GM10248 (cell line): ENCODE measurements at regions not wholly inside any gene's neighbourhood (a gene's known extent, or its start where the extent isn't known, plus 50 kb on each side); places are given as distances from the start of the nearest gene placed in this dataset.

ENCODE experiments used
- CTCF ChIA-PET: fragments of 300-600 bp; sonication (Branson Sonifier 250); formaldehyde crosslinking; extraction: SDS; loops from one replicate; lab custom pipeline; 2021; ENCODE audit warnings: antibody characterized with exemption; lab: Yijun Ruan, JAX
- POLR2A ChIA-PET: fragments of 350-650 bp; sonication (Branson Sonifier 250); formaldehyde crosslinking; extraction: SDS; loops from one replicate; lab custom pipeline; 2020; ENCODE audit warnings: antibody characterized with exemption; lab: Yijun Ruan, JAX
- DNase-seq: peaks from one replicate; pipeline ENCODE4 v3.0.0; 2012; ENCODE audit errors: extremely low spot score
- TF ChIP-seq, protein P1 (sequence below): IDR thresholded peaks from 2 replicates; pipeline ENCODE4 v1.5.1; 2012; ENCODE audit warnings: mild to moderate bottlenecking, low read depth; ENCODE audit errors: extremely low read depth, missing control alignments, control extremely low read depth

DNA sequence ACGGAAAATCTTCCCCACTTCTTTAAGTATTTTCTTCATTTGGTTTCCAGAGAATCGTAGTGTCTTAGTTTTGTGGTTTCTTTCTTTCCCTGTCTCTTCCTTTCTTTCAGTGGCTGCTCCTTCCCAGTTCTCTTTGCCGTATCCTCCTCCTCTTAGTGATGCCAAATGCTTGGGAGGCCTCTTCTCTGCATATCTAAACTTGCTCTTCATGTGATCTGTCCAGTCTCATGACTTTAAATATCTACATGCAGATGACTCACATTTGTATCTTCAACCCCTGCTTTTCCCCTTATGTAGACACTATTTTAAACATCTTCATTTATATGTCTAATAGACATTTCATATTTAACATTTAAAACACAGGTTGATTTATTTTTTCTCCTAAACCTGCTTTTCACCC is 149.2 kb downstream of the PTCSC3 start:
- DNase-seq, result no peak
- TF ChIP-seq, protein P1, sequence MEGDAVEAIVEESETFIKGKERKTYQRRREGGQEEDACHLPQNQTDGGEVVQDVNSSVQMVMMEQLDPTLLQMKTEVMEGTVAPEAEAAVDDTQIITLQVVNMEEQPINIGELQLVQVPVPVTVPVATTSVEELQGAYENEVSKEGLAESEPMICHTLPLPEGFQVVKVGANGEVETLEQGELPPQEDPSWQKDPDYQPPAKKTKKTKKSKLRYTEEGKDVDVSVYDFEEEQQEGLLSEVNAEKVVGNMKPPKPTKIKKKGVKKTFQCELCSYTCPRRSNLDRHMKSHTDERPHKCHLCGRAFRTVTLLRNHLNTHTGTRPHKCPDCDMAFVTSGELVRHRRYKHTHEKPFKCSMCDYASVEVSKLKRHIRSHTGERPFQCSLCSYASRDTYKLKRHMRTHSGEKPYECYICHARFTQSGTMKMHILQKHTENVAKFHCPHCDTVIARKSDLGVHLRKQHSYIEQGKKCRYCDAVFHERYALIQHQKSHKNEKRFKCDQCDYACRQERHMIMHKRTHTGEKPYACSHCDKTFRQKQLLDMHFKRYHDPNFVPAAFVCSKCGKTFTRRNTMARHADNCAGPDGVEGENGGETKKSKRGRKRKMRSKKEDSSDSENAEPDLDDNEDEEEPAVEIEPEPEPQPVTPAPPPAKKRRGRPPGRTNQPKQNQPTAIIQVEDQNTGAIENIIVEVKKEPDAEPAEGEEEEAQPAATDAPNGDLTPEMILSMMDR, result no peak
- ChIA-PET POLR2A (no interaction called here), CTCF (no interaction called here)

DNA sequence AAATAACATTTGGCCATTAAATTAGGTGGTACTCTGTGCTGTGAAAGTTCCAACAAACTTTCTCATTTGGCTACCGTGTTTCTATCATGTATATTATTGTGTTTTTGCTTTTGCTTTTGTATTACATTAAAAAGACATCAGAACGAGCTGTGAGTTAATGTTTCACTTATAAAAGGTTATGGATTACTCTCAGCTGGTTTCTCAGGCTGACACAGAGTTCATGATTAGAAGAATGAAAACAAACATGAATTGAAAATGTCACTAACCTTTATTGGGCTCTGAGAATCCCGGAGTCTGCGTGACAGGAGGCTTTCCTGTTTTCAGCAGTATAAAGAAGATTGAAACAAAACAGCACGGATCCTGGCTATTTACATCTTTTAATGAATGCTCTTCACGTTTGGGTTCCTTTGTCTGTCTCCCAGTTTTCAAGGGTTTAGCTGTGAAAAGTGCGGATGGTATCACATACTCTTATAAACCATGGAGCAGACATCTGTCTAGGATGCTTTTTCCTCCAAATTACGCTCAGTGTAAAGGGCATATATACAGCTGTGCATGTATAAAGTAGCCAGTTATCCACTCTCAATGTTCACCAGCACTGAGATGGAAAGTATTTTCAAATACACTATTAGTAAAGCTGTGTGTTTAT is 153.6 kb downstream of the PTCSC3 start:
- ChIA-PET POLR2A (no interaction called here), CTCF (interaction anchor here (0.9 to 2.9 kb wide), 4 partner anchors 10 to 78 kb away, joined by 3 to 10 read pairs (median 4); no protein-coding TSS in a partner anchor)
- no peak for DNase-seq
- TF ChIP-seq, protein P1, result no peak

DNA sequence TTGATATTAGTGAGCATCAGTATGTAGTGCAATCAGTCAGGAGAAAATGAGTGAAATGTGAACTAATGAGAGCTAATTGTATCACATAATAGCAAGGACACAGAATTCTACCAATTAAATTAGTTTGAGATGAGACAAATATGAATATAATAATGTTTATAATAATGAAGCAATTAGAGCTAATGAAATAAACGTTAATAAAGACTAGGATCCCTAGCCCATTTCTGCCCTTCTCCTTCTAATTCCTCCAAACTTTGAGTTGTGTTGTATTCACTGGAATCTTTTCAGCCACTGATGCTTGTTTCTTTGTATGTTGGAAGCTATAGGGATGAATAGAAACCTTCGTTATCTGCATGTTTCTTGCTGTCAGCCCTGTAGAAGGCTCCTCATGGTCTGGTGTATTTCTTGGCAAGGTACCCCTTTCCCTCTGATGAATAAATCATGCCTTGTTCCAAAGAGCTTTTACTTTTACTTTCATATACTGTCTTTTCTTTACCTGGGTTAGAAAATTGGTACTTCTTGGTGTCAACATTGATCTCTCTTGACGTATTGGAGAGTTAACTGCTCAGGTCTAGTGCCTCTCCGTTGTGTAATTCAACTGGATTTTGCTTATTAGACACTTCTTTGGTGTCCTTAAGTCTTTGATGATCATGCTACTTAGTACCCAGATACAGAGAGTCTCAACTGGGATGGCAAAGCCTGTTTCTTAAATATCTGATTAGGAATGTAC is 154.8 kb downstream of the PTCSC3 start:
- CTCF ChIA-PET, result interaction anchor here (1.1 to 2.9 kb wide), 3 partner anchors 9 to 48 kb away, joined by 3 to 10 read pairs (median 4); no protein-coding TSS in a partner anchor
- POLR2A ChIA-PET, result no interaction called here
- DNase-seq, result no peak
- TF ChIP-seq, protein P1, result no peak

DNA sequence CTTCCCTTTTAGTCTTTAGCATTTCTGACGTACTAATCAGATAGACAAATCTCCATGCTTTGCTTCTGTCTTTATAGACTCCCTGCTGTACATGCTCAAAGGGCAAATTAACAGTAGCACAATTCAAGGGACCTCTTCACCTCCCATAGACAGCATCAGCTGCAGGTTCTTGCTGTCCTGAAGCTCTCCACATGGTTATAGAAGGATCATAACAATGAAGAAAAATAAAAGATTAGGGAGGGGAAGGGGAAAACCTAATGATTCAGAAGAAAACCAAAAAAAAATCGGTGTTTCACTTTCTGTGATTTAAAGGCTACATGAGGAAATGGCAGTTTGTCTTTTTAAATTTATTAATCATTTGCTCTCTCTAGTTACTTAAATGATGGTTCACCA is 155.5 kb downstream of the PTCSC3 start:
- DNase-seq, result no peak
- ChIA-PET POLR2A (no interaction called here), CTCF (interaction anchor here (1.1 to 2.9 kb wide), 3 partner anchors 9 to 49 kb away, joined by 3 to 10 read pairs (median 4); no protein-coding TSS in a partner anchor)
- TF ChIP-seq, protein P1, result no peak

DNA sequence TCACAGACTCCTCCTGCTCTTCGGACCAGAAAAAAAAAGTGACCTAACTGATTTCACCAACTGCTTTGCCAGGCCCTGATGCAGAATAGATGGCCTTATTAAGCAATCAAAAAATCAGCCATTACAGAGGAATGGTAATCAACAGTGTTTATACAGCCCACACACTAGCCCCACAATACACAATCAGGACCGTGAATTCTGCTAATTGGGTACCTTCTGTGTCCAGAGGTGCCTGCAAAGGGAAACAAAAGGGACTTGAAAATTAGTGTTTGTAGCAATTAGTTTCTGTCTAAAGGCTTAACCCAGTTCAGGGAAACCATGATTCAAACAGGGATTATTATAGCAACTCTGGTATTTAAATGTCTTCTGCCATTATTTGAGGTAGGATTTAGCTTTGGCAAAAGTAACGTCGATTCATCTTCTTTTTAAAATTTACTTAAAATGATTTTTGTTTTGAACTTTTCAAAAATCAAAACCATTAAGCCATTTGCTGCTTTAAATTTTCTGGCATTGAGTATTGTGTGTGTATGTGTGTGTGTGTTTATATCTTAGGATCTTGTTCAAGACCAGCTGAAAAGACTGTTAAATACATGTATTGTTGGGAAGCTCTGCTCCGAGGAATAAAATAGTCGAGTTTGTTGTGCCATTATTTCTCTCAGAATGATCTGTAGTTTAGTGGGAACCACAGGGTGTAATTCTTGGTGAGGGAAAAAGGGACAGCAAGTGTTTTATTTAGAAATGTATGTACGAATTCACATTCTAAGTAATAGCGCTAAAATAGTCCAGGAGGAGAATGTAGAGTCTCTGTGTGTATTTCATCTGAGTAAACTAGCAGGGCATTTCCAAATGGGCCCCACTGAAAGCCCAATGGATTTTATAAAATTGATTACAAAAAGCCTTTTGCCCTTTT is 156.1 kb downstream of the PTCSC3 start:
- no peak for DNase-seq
- CTCF ChIA-PET, result interaction anchor here (0.8 kb wide), 1 partner anchor 10 kb away, joined by 6 read pairs; no protein-coding TSS in a partner anchor
- TF ChIP-seq, protein P1, result no peak
- POLR2A ChIA-PET, result no interaction called here

DNA sequence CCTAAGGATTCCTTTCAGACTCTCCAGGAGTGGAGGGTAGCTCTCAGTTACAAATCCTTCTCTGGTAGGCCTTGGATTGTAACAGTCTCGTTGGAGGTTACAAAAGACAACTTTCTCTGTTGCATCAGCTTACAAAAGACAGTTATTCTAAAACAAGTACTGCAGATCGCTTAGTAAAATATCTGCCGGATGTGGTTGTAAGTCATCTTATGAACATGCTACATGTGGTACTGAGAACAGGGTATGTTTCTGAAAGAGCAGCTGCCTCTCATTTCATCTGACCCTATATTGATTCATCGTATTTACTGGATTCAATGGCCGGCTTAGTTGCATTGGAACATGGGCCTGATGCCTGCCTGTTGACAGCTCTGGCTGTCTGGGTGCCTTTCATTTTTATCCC is 157.4 kb downstream of the PTCSC3 start:
- TF ChIP-seq, protein P1, result no peak

More for the DNA sequence above, 157.4 kb downstream of the PTCSC3 start:
- ChIA-PET POLR2A (no interaction called here), CTCF (interaction anchor here (0.6 to 1.6 kb wide), 4 partner anchors 10 to 139 kb away, joined by 3 to 5 read pairs (median 3); no protein-coding TSS in a partner anchor)
- no peak for DNase-seq
